Choroid plexus epithelial cell (primary cell): ENCODE measurements at regions not wholly inside any gene's neighbourhood (a gene's known extent, or its start where the extent isn't known, plus 50 kb on each side); places are given as distances from the start of the nearest gene placed in this dataset.

Source experiments
- DNase-seq: peaks from one replicate; pipeline ENCODE4 v3.0.0-alpha.2; 2010; ENCODE audit warnings: low read depth
- H3K4me3 ChIP-seq: 2 replicates; pipeline ENCODE4 v1.5.1; 2011; ENCODE audit warnings: low read depth, mild to moderate bottlenecking, control low read depth, low read length, moderate library complexity
- TF ChIP-seq, protein P1 (sequence below): conservative IDR thresholded peaks from 2 replicates; pipeline ENCODE4 v1.5.1; 2011; ENCODE audit warnings: low read depth, mild to moderate bottlenecking, control low read depth, inconsistent platforms, low read length, moderate library complexity

DNA sequence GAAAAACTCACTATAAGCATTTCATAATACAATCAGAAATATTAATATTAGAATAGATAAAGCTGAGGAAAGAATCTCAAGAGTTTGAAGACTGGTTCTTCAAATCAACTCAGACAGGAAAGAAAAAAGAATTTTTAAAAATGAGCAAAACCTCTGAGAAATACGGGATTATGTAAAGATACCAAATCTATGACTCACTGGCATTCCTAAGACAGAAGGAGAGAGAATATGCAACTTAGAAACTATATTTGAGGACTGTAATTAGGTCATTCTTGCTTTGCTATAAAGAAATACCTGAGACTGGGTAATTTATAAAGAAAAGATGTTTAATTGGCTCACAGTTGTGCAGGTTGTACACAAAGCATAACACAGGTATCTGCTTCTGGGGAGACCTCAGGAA is 665.1 kb downstream of the RNF144B start:
- H3K4me3 ChIP-seq, result no peak overlapping the region
- peak; percentile 58 for DNase-seq
- TF ChIP-seq, protein P1, sequence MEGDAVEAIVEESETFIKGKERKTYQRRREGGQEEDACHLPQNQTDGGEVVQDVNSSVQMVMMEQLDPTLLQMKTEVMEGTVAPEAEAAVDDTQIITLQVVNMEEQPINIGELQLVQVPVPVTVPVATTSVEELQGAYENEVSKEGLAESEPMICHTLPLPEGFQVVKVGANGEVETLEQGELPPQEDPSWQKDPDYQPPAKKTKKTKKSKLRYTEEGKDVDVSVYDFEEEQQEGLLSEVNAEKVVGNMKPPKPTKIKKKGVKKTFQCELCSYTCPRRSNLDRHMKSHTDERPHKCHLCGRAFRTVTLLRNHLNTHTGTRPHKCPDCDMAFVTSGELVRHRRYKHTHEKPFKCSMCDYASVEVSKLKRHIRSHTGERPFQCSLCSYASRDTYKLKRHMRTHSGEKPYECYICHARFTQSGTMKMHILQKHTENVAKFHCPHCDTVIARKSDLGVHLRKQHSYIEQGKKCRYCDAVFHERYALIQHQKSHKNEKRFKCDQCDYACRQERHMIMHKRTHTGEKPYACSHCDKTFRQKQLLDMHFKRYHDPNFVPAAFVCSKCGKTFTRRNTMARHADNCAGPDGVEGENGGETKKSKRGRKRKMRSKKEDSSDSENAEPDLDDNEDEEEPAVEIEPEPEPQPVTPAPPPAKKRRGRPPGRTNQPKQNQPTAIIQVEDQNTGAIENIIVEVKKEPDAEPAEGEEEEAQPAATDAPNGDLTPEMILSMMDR, result no peak

DNA sequence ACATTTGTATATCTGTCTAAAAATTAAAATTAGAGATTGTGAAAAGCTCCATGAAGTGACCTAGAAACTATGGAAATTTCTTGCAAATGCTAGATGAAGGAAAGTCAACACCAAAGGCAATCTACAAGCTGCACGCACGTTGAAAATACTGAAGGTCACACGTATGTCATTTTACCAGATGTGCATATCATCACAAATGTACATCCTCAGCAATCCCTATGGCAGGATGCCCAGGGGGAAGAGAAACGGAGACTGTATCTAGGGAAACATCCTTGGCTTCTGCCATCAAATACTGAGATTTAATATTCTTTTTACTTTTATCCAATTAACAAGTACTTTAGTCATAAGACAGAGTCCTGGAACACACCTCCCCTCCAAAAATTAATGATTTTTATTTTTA is 672.0 kb downstream of the RNF144B start:
- H3K4me3 ChIP-seq, result no peak overlapping the region
- TF ChIP-seq, protein P1, result no peak
- DNase-seq, result no peak

DNA sequence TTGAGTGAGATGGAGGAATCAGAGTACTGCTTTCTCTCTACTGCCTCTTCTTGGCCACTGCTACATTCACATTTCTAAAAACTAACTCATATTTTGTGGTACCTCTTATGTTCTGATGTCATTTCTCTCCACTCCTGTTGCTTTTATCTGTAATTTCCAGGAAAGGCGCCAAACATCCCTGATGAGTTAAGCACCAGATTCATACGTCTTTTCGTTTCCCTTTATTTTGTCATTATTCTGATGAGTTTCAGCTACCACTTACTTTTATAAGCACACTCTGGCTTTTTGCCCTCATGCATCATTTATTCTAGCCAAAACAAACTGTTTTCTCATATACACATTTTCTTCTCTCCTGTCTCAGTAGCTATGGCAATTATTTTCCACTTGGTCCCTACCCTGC is 680.0 kb downstream of the RNF144B start:
- DNase-seq, result no peak
- H3K4me3 ChIP-seq, result no peak overlapping the region
- TF ChIP-seq, protein P1, result no peak

DNA sequence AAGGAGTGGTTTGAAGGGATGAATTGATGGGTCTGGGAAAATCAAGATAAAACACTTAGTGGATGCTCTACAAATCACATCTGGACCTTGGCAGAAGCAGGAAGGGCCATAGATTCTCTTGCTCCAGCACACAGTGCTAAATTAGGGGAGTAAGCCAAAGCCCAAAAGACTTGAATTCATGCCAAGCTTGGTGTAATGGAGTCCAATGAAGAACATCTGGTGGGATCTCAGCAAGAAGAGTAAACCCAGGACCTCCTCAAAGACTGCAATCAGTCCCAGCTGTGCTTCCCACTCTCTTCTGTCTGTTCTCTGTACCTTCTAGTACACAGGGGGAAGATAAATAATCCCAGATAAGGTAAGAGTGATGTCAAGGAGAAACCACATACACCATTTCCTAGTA is 683.4 kb downstream of the RNF144B start:
- no peak for DNase-seq
- TF ChIP-seq, protein P1, result no peak
- H3K4me3 ChIP-seq, result no peak overlapping the region

DNA sequence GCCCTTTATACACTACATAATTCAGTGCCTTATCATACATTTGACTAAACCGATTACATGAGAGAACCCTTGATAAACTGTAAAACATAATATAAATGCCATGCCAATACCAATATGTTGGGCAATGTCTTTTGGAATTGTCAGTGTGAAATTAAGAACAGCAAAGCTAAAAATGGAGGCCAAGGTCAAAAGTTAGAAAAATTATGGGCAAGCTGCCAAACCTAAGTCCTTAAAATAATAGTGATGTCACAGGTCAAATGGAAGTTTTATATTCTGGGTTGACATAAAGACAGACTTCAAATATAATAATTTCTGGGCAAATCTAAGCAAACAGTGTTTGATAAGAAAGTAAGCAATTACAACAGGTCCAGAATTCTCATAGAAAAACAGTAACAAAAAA is 696.7 kb downstream of the RNF144B start:
- no peak for DNase-seq
- no peak overlapping the region for H3K4me3 ChIP-seq
- TF ChIP-seq, protein P1, result no peak

DNA sequence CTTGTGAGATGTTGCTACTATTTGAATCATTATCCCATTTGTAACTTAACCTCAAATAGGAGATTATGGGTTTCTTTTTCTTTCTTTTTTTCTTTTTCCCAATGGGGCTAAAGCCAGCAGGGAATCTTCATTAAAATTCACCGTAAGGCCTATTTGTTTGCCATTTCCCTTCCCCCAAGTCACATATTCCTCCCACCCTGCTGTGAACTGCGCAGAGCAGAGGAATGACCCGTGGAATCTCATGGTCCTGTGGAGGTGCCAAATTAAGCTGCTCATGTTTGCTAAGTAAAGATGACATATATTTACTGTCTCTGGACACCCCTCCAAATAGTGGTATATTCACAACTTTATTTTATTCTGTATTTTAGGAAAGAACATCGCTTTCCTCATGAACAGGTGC is 699.3 kb downstream of the RNF144B start:
- TF ChIP-seq, protein P1, result no peak

DNA sequence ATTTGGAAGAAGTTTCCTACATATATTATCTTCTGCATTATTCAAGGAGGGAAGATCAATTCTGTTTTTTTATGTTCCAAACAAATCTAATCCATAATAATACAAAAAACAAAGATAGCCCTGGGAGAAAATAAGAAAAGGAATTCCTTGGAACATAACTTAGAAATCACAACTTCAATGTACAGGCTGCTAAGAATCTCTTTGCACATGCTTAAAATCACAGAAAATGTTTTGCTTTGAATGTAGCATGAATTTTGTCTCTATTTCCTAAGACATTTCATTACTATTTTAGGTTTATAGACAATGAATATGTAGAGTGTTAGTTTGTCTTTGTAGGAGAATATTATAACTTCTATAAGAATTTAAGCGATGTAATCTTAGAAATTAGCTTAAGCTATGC is 700.1 kb downstream of the RNF144B start:
- TF ChIP-seq, protein P1, result no peak

More for the DNA sequence above, 699.3 kb downstream of the RNF144B start:
- no peak for DNase-seq
- H3K4me3 ChIP-seq, result no peak overlapping the region

More for the DNA sequence above, 700.1 kb downstream of the RNF144B start:
- DNase-seq, result no peak
- H3K4me3 ChIP-seq, result no peak overlapping the region
